NT2/D1 (cell line): ENCODE measurements at regions not wholly inside any gene's neighbourhood (a gene's known extent, or its start where the extent isn't known, plus 50 kb on each side); places are given as distances from the start of the nearest gene placed in this dataset.

ENCODE experiments used
- SUZ12 ChIP-seq: IDR thresholded peaks from 2 replicates; pipeline ENCODE4 v1.6.1; 2011; ENCODE audit not compliant: insufficient read length, insufficient read depth; ENCODE audit errors: extremely low read depth
- YY1 ChIP-seq: IDR thresholded peaks from 2 replicates; pipeline ENCODE4 v1.6.1; 2011; ENCODE audit not compliant: insufficient read length, insufficient read depth

DNA sequence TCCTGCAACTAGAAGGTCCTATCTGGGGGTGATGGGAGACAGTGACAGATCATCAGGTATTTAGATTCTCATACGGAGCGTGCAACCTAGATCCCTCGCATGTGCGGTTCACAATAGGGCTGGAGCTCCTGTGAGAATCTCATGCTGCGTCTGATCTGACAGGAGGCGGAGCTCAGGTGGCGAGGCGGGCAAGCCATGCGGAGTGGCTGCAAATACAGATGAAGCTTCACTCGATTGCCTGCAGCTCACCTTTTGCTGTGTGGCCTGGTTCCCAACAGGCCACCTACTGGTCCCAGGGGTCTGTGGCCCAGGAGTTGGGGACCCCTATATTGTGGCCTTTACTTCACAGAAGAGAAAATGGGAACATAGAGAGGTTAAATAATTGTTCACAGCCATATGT, 200.4 kb downstream of the IRF8 start:
- TF ChIP-seq YY1 (no peak), SUZ12 (no peak)
